Midbrain (tissue), 1 donor: ENCODE measurements at regions not wholly inside any gene's neighbourhood (a gene's known extent, or its start where the extent isn't known, plus 50 kb on each side); places are given as distances from the start of the nearest gene placed in this dataset.
"Not testable (repeated sequence)": the region's sequence is repeated elsewhere in the genome, so short reads cannot be mapped to it uniquely, and the experiment has no call there.

Source experiments
- DNase-seq: peaks from one replicate; lab custom pipeline; 2025; lab: John Stamatoyannopoulos, UW

GRCh38 chr10:57960406-57960805, 307.3 kb downstream of the IPMK start:
- DNase-seq: no peak

DNA sequence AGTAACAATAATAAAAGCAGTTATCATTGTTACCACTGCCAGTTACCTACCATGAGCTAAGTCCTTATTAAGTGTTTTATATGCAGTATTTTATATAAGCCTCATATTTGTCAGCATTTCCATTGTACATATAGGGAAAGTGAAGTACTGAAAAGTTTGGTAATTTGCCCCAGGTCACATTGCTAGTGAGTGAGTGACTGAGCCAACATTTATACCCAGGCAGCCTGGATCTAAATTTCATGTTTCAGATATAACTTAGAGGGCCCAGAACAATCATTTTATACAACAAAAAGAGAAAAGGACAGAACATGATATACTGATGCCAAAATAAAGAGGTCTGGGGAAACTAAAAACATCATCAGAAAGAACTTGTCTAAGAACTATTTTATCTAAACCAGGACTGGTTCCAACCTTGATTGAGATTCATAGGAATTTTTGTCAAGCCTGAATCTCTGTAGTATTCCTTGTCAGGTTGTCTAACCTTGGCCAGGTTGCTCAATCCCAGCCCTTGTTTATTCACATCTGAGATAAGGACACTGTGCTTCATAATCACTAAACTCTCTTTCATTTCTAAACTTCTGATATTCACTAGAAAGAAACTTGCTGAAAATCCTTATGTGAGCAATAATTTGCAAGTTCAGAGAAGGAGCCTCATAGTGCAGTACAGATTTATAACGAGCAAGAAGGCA, 308.2 kb downstream of the IPMK start:
- no peak for DNase-seq

DNA sequence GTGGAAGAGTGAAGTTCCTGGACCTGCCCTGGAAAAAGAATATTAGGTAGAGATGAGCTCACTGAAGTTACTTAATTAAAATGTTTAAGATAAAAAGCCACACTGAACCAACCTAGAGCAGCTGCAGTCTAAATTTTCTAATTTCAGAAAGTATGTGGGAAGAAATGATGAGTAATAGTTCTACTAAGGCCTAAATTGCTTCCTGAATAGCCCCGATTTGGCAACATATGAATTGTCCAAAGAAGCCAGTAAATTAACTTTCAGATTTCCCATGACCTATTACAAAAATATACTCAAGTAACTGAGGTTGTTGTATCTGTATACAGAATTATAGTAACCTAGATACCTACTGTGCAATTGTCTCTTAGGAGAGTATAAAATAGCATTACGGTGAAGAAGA, 312.6 kb downstream of the IPMK start:
- DNase-seq: no peak

- no peak for DNase-seq
Measured at GRCh38 chr10:57952741-57953140, 315.0 kb downstream of the IPMK start.

GRCh38 chr10:57950442-57950974, 317.2 kb downstream of the IPMK start:
- no peak for DNase-seq

- no peak for DNase-seq
Measured at GRCh38 chr10:57948796-57949195, 318.9 kb downstream of the IPMK start.

GRCh38 chr10:57946833-57947232, 320.9 kb downstream of the IPMK start:
- no peak for DNase-seq

DNA sequence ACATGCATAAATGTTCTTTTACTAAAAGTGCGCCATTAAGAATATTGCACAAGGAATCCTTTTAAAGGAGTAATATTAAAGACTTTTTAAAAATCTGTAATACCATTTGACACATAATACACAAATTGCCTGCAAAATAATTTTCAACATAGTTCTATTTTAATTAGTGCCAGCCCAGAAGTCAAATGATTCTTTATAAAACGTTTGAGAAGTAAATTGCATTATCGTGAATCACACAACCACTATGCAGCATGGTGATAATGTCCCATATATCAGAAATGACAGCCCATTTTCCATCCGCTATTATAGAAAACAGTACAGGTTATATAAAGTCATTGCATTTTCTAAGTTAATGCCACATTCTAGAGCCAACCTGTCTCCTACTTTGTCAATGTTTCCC, 324.0 kb downstream of the IPMK start:
- DNase-seq: no peak

- no peak for DNase-seq
Measured at GRCh38 chr10:57925045-57925444, 342.6 kb downstream of the IPMK start.

DNA sequence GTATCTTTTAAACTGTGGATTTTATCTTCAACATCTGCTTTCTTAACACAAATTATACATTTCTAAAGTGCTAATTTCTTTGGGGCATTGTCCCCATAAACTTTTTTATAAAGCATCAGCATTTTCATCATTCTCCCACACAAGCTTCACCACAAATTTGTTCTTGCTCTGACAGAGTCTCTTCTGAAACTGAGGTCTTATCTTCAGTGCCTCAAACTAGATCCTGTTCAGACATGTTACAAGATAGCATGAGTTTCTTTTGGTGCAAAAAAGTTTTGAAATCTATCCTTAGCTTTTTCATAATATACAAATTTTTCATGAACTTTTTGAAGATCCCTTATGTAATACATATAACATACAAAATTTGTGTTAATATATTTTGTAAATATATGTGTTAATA, 346.6 kb downstream of the IPMK start:
- no peak for DNase-seq

GRCh38 chr10:57919864-57920263, 347.8 kb downstream of the IPMK start:
- no peak for DNase-seq

DNA sequence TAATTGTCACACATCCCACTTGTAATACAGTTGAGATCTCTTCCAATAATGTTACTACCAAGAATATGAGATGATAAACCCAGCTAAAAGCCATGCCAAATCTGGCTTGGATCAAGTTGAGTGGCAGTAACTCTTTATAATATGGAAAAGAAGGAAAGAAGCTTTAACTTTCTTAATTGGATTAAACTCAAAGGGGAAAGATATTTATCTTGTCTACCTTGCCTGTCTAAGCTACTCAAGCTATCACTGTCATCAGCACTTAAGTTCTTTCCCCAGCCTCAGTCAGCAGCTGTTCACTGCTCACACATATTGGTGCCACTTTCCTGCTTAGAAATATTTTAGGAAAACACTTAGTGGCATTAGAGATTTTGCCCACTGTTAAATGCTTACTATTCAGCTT, 350.7 kb downstream of the IPMK start:
- DNase-seq: no peak

DNA sequence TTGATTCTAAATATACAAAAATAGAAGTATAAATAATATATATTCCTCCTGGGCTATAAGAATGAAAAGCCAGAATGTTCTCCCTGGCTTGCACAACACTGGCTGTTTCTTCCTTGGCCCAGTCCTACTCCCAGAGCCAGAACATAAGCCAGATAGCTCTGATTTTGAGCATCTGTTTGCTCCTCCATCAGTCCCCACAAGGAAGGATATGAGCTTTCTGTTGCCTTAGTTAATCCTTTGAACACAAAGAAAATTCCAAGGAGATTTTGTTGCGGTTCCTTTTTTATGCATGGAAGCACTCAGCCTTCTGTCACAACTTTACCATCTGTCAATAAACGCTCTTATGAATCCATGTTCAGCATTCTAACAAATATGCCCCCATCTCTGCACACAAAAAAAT, 361.8 kb downstream of the IPMK start:
- DNase-seq: no peak

GRCh38 chr10:57905010-57905409, 362.7 kb downstream of the IPMK start:
- DNase-seq: no peak

DNA sequence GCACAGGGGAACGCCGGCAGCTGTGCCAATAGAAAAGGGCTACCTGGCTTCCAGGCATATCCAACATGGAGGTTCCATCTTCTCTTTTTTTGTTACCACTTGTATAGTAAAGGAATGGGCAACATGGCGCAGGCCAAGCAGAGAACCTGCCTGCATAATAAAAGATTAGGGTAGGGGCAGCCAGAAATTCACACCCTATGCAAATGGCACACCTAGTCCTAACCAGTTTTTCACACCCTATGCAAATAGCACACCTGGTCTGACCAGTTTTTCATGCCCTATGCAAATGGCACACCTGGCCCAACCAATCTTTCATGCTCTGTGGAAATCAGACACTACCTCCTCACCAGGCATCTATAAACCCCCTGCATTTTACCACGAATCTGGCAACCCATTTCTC, 369.5 kb downstream of the IPMK start:
- DNase-seq: no peak

DNA sequence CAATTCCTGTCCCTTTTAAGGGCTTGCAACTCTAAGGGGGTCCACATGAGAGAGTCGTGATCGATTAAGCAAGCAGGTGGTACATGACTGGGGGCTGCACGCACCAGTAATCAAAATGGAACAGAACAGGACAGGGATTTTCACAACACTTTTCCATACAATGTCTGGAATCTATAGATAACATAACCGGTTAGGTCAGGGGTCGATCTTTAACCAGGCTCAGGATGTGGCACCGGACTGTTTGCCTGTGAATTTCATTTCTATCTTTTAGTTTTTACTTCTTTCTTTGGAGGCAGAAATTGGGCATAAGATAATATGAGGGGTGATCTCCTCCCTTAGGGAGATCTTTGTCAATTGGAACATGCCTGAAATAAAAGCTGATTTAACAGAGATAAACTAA, 370.1 kb downstream of the IPMK start:
- DNase-seq: no peak

- no peak for DNase-seq
Measured at GRCh38 chr10:57894361-57894760, 373.3 kb downstream of the IPMK start.

DNA sequence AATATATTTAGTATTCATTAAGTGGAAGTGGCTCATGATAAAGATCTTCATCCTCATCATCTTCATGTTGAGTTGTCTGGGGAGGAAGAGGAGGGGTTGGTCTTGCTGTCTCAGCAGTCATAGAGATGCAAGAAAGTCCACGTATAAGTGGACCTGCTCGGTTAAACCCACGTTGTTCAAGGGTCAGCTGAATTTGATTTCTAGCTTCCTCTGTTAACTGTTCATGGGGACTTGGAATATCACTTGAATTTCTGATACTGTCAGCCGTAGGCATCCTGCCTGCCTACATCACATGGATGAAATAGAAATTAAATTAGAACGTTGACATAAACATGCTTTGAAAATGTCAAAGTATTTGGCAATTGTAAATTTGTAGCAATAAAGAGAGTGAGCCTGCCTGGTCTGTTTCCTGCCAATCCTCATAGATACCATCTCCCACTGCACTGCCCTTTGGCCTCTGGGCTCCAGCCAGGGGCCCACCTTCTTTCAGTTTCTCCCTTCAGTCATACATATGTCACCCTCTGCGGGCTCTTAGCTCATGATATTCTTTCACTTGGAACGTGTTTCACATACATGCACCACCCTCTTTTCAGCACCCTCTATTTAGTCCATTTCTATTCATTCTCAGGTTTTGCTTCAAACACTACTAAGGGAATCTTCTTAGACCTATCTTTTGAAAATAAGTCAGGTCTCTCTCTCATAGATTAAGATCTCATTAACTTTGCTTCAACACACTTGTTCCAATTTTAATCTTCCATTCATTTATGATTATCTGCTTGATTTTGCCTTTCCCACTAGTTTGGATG, 376.3 kb downstream of the IPMK start:
- no peak for DNase-seq

- no peak for DNase-seq
Measured at GRCh38 chr10:57890691-57891090, 377.0 kb downstream of the IPMK start.

DNA sequence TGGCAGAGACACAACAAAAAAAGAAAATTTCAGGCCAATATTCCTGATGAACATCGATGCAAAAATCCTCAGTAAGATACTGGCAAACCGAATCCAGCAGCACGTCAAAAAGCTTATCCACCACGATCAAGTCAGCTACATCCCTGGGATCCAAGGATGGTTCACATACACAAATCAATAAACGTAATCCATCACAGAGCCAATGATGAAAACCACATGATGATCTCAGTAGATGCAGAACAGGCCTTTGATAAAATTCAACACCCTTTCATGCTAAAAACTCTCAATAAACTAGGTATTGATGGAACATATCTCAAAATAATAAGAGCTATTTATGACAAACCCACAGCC, 382.1 kb downstream of the IPMK start:
- not testable (repeated sequence) for DNase-seq

DNA sequence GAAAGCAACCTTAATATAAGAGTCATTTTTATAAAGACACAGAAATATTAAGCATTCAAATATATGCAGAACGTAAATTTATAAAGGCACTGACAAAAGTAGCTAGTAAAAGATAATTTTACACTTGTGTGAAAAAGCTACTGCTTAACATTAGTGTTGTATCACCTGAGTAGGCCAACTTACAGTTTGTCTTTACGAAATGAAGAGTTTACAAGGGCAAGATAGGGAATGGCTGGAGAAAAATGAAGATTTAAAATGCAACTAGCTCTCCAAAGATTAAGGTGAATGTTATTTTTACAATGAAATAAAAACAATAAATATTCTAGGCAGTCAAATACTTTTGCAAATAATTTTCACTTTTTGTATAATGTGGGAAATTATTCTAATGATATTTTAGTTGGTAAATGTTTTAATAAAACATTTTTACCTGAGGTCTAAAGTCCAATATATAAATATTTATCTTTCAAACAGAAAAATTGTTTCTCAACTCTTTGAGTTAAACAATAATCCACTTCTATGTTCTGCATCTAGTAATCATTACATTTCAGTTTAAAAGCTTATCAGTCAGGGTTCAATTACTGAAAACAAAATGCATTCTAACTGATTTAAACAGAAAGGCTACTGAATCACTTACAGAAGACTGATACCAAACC, 382.6 kb downstream of the IPMK start:
- DNase-seq: no peak

DNA sequence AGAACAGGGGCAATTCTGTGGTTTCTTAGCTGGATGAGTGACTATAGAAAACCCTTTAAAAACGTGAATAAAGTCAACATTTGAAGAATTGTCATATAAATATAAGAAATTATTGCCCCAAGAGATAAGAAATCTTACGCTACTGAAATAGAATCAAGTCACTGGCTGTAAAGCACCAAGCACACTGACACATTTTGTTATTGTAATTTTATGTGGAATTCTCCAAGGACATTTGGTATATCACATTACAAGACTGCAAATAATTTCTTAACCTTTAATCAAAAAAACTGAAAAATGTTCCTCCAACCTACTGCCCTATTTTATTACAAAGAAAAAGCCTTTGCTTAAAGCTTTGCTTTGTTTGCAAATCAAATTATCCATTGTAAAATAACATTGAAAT, 383.3 kb downstream of the IPMK start:
- no peak for DNase-seq
